T follicular helper cell (primary cell): ENCODE measurements at regions not wholly inside any gene's neighbourhood (a gene's known extent, or its start where the extent isn't known, plus 50 kb on each side); places are given as distances from the start of the nearest gene placed in this dataset.

Experiments used
- DNase-seq: peaks from one replicate; pipeline ENCODE4 v3.0.0-alpha.2; 2020; ENCODE audit warnings: low read depth

DNA sequence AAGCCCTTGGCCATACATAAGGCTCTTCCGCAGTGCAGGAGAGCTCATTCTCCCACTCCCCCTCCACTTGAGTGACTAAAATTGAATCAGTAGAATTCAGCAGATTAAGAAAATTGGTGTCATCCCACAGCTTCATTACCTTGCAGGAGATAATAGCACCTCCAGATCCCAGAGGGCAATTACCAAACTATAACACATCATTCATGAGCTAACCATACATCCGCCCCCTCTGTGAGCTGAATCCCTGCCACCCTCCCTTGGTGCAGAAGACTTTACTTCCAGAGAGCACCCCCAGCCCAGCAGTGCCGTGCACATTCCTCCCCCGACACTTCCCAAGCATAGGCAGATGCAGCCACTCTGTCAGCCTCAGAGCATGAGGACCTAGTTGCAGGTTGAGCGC is 496.5 kb upstream of the B3GAT1 start:
- no peak for DNase-seq

DNA sequence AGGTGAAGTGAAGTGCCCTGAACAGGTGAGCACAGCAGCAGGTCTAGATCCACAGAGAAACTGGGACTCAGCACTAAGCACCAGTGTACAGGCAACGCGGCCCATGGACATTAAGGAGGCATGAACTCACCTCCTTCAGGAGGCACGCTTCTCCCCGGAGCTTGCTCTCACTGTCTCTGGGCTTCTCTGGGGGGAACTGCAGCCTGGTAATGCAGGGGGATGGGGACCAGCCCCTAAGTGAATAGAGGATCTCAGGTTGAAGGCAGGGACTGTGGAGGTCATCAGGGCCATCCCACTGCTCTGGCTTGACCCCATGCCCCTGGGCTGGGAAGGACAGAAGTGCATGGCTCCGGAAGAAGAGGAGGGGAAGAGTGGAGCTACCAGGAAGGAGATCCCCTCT is 495.6 kb upstream of the B3GAT1 start:
- DNase-seq, result no peak

- no peak for DNase-seq
These were observed 494.4 kb upstream of the B3GAT1 start for GRCh38 chr11:134906356-134906955.

- DNase-seq, result no peak
These were observed 493.9 kb upstream of the B3GAT1 start for GRCh38 chr11:134905928-134906327.

GRCh38 chr11:134905517-134905916 is 493.5 kb upstream of the B3GAT1 start:
- no peak for DNase-seq

DNA sequence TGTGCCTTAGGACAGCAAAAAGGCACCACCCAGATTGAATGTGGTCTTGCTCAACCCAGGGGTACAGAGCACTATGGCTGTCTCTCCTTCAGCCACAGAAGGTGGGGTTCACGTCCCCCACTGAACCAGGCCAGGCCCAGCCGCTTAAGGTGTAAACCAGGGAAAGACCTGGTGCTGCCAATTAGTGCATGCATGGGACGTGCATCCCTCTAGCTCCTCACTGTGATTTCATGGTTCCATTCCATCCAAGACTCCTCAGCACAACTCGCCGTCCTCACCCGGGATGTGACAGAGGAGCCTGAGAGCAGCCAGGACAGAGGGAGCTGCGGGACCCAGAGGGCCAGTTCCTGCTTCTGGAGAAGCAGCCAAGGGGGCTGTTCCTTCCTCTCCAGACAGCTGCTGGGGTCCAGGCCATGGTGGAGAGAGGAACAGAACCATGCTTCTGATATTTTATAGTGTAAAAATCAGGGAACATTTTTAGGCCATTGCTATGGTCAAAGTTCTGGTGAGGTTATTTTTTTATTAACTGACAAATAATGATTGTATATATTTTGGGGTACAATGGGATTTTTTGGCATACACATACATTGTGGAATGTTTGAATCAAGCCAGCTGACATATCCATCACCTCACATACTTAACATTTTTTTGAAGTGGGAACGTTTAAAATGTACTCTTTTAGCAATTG is 492.2 kb upstream of the B3GAT1 start:
- DNase-seq, result no peak

DNA sequence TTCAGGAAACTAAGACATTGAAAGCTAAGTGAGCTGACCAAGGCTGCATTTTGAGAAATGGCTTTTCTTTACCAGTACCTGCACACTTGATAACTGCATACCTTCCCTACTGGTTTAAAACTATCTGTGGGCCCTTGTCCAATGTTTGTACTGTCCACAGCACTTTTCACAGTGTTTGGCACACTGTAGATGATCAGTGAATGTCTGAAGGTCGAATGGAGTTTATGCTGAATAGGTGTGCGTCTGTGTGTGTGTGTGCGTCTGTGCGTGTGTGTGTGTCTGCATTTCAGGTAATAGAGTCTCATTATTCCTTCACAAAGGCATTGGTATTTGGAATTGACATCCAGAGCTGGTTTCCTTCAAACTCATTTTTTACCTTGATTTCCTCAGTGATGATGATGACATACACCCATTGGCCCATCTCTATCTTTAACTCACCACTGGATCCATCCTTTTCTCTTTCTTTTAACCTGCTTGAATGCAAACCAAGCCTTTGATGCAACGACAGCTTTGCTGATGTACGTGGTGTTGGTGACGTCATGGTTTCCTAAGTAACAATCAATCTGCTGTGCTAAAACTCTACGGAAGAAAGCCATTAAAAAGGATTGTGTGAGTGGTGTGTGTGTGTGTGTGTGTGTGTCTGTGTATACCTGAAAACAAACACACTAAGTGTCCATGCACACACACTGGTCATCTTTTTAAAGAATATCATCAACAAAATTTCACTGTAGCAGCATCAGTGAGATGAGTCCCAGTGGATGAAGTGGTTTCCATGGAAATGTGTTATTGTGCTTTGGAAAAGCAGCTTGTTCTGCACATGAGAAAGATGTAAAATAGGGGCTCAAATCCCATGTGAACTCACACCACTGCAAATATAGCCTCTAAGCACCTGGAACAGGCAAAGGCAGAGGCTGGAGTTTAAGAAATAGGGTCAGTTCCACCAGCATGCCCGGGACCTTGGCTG is 490.2 kb upstream of the B3GAT1 start:
- no peak for DNase-seq

GRCh38 chr11:134901542-134901941 is 489.5 kb upstream of the B3GAT1 start:
- no peak for DNase-seq

GRCh38 chr11:134893810-134894685 is 482.0 kb upstream of the B3GAT1 start:
- no peak for DNase-seq

DNA sequence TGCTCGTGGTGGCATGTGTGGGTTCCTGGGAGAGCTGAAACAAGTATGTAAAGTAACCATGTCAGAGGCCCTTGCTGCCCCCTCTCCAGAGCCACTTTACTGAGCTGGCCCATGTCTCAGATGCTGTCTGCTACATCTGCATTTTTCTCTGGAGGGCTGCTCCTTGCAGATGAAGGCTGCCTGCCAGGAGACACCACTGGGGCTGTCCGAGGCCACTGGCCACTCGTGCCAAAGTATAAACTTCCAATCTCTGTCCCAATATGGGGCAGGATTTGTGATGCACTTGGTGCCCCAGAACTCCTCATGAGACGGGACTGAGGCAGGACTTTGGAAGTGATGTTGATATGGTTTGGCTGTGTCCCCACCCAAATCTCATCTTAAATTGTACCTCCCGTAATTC is 478.4 kb upstream of the B3GAT1 start:
- no peak for DNase-seq

- no peak for DNase-seq
These were observed 477.8 kb upstream of the B3GAT1 start for GRCh38 chr11:134889832-134890231.

DNA sequence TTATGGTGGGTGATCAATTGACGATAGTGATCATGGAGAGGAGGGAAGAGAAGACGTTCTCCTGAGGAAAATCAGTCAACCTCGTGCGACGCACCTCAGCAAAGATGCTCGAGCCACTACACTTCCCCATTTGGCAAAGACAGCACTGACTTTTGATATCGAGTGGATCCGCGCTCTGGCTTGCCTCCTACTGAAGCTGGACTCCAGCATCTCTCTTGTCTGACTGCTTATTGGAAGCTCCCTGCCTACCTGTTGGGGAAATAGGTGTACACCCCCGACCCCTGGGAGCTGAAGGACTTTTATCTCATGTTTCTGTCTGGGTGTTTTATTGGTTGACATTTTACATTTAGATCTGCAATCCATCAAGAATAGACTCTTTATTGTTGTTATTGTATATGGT is 476.8 kb upstream of the B3GAT1 start:
- no peak for DNase-seq

DNA sequence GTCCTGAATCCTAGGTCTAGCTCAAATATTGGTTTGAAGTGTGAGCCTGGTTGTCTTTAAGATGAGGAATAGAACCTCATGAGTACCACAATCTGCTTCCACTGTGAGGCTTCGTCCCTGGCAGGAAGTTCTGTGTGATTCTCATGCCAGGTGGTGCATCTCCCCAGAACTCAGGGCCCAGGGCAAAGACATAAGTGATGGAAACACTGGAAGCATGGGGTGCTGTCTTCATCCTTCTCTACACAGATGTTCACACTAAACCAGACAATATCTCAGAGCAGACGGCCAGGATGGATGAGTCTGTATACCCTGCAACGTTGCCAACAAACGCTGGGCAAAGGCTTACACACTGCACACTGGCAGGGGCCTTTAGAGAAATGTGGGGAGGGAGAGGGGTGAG is 475.9 kb upstream of the B3GAT1 start:
- DNase-seq, result no peak

- no peak for DNase-seq
These were observed 471.4 kb upstream of the B3GAT1 start for GRCh38 chr11:134883484-134883883.

DNA sequence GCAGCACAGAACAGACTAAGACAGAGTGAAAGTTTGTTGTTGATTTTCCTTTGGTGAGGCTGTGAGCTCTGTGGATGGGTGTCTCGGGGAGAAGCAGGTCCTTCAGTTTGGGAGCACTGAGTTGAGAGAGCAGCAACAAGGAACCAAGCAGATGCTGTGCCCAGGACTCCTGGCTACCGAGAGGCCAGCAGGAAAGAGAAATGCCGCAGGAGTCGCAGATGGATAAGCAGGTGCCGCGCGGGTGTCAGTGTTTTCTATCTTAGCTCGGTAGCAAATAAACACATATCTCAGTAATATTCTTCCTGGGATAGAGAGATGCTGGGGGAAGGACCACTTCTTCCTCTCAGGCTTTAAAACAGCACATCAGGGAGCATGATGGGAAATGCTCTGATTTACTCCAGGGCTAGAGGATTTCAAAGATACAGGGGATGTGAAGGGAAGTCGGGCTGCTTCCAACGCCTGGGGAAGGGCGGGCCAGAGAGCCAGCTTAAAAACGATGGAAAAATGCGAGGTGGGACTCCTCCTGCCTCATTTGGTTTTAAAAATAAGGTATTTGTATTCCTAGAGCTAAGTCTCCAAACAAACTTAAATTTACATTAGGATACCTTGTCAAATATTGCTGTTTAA is 470.7 kb upstream of the B3GAT1 start:
- DNase-seq, result no peak

DNA sequence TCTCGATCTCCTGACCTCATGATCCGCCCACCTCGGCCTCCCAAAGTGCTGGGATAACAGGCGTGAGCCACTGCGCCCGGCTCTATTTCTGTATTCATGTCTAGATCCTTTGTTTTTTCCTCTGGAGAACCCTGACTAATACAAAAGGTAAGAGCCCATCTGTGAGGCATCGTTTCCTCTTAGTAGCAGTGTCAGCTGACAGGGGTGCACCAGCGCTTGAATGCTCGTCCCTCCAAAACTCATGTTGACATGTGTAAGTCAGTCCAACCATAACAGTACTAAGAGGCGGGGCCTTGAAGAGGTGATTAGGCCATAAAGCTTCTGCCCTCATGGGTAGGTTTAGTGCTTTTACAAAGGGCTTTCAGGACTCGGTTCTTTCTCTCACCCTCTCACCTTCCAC is 470.1 kb upstream of the B3GAT1 start:
- DNase-seq, result no peak

DNA sequence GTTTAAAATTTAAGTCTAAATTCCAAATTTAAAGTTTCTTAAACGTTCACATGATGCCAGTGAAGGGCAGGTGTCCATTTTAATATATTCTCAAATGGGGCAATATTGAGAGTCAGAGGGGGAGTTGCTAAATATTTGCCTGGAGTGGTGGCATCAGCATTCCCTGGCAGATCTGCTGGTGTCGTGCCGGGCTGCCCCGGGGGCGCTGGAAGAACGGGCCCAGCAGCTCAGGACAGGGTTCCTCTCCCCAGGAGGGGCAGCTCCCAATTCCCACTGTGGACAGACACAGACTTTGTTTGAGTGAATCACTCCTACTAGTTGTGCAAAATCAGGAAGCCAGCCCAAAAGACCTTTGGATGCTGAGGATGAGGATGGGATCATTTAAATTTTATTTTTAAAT is 468.7 kb upstream of the B3GAT1 start:
- DNase-seq, result no peak

- DNase-seq, result no peak
These were observed 467.9 kb upstream of the B3GAT1 start for GRCh38 chr11:134879931-134880330.

DNA sequence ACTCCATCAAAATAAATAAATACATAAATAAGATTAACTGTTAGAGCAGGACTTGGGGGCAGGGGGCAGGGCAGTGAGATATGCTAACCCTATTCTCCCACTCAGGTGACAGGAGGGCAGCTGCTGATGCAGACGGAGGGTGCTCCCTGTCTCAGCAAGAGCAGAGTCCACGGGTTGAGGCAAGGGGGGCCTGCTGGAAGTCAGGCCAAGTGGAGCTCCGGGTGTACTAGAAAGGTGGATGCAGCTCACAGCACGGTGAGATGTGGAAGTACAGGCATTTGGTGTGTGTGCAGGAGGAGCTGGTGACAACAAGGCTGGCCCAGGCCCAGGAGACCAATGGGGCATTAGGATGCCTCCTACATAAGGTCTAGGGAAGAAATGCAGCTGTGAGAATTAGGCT is 467.3 kb upstream of the B3GAT1 start:
- DNase-seq, result no peak

DNA sequence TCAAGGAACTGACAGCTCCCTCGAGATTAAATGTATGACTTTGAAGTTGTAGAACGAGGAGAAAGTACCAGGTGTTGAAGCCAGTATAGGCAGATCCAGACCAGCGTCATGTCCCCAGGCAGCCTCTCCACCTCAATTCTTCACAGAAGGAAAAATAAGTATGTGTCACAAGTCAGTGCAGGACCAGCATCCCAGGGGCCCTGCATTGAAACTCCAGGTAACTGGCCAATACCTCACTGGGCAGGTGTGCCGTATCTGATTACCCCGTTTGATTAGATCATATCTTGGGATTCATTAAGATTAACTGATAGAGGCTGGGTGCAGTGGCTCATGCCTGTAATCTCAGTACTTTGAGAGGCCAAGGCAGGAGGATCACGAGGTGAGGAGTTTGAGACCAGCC is 466.7 kb upstream of the B3GAT1 start:
- no peak for DNase-seq

GRCh38 chr11:134876226-134876625 is 464.2 kb upstream of the B3GAT1 start:
- no peak for DNase-seq
